ENCODE measurements at regions not wholly inside any gene's neighbourhood (a gene's known extent, or its start where the extent isn't known, plus 50 kb on each side); places are given as distances from the start of the nearest gene placed in this dataset.

DNA sequence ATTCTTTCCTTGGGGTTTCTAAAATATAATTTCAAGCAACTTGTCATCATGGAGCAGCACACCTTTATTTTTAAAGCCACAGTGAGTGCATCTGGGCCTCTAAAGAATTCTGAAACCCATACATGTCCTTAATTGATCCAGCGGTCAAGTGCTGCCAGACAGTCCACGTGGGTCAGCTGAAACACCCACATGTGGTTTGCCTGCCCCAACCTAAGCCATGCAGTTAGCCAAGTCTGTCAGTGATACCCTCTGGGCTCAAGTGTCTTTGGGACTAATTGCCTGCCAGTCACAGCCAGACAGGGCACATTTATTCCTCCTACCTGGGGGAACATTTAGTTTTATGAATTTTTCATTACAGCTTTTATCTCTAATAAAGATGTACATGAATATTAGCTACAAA lies 291.4 kb upstream of the SLC30A5 start:
- Histone ChIP-seq H3K4me3 (ENCODE audit: low read depth in 1 of 2, low read length in 2 of 2) (no peak overlapping the region), H3K36me3 (ENCODE audit: insufficient read depth, low read length) (no peaks in the 10 kb centered on the region), H3K9me3 (ENCODE audit: insufficient read depth, low read length, severe bottlenecking) (no peaks in the 10 kb centered on the region), H3K79me2 (ENCODE audit: insufficient read depth, low read length) (no peaks in the 10 kb centered on the region), H3K9ac (ENCODE audit: low read depth, low read length) (no peak overlapping the region), H3K4me2 (ENCODE audit: insufficient read depth, low read length) (no peak overlapping the region), H3K27me3 (ENCODE audit: insufficient read depth, low read length, poor library complexity) (no peaks in the 10 kb centered on the region), H3K27ac (ENCODE audit: low read length) (no peak overlapping the region), H2AFZ (ENCODE audit: low read depth, low read length) (no peak overlapping the region), H3K4me1 (ENCODE audit: insufficient read depth, low read length) (no peaks in the 10 kb centered on the region), H4K20me1 (ENCODE audit: insufficient read depth, low read length) (no peaks in the 10 kb centered on the region)
- ATAC-seq (ENCODE audit: insufficient read depth, low read depth) (no peak), DNase-seq (no peak)
- TF ChIP-seq EZH2 (IDR thresholded peaks at IDR 0.05; ENCODE audit: borderline replicate concordance, low read depth, low read length, severe bottlenecking) (no peak), CTCF (IDR thresholded peaks at IDR 0.05; ENCODE audit: borderline replicate concordance, extremely low read depth, low read length, poor library complexity, severe bottlenecking) (no peak)

DNA sequence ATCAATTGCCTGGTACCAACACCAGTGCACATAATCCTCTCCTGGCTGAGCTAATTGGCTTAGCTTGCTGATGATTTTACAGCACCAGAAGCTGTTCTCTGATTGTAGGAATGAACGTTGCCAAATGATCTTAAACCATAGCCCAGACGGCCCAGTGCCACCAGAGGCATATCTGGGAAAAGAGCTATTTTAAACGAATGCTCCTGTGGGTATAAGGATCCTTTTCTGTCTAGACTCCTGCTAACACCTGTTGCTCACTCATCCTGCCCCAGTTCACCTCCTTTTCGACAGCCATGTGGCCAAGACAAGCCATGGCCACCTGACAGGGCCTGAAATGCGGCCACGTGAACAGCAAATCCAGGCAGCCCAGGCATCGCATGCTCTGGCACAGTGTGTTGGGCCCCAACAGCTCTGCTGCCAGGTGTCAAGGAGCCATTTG lies 289.9 kb upstream of the SLC30A5 start:
- ATAC-seq (ENCODE audit: insufficient read depth, low read depth) (no peak), DNase-seq (no peak)
- no peak overlapping the region for H2AFZ ChIP-seq (ENCODE audit: low read depth, low read length)
- H3K9me3 ChIP-seq (ENCODE audit: insufficient read depth, low read length, severe bottlenecking): no peaks in the 10 kb centered on the region
- H3K4me3 ChIP-seq (ENCODE audit: low read depth in 1 of 2, low read length in 2 of 2): no peak overlapping the region
- H3K9ac ChIP-seq (ENCODE audit: low read depth, low read length): no peak overlapping the region
- H3K27me3 ChIP-seq (ENCODE audit: insufficient read depth, low read length, poor library complexity): no peaks in the 10 kb centered on the region
- no peaks in the 10 kb centered on the region for H3K79me2 ChIP-seq (ENCODE audit: insufficient read depth, low read length)
- no peaks in the 10 kb centered on the region for H3K4me1 ChIP-seq (ENCODE audit: insufficient read depth, low read length)
- H3K27ac ChIP-seq (ENCODE audit: low read length): no peak overlapping the region
- H4K20me1 ChIP-seq (ENCODE audit: insufficient read depth, low read length): no peaks in the 10 kb centered on the region
- no peak overlapping the region for H3K4me2 ChIP-seq (ENCODE audit: insufficient read depth, low read length)
- TF ChIP-seq EZH2 (IDR thresholded peaks at IDR 0.05; ENCODE audit: borderline replicate concordance, low read depth, low read length, severe bottlenecking) (no peak), CTCF (IDR thresholded peaks at IDR 0.05; ENCODE audit: borderline replicate concordance, extremely low read depth, low read length, poor library complexity, severe bottlenecking) (no peak)
- H3K36me3 ChIP-seq (ENCODE audit: insufficient read depth, low read length): no peaks in the 10 kb centered on the region

GRCh38 chr5:68804343-68804742 lies 289.5 kb upstream of the SLC30A5 start:
- H3K4me3 ChIP-seq (ENCODE audit: low read depth in 1 of 2, low read length in 2 of 2): no peak overlapping the region
- H3K79me2 ChIP-seq (ENCODE audit: insufficient read depth, low read length): no peaks in the 10 kb centered on the region
- H2AFZ ChIP-seq (ENCODE audit: low read depth, low read length): no peak overlapping the region
- H3K4me1 ChIP-seq (ENCODE audit: insufficient read depth, low read length): no peaks in the 10 kb centered on the region
- no peaks in the 10 kb centered on the region for H4K20me1 ChIP-seq (ENCODE audit: insufficient read depth, low read length)
- no peak for ATAC-seq (ENCODE audit: insufficient read depth, low read depth)
- TF ChIP-seq EZH2 (IDR thresholded peaks at IDR 0.05; ENCODE audit: borderline replicate concordance, low read depth, low read length, severe bottlenecking): no peak
- TF ChIP-seq CTCF (IDR thresholded peaks at IDR 0.05; ENCODE audit: borderline replicate concordance, extremely low read depth, low read length, poor library complexity, severe bottlenecking): no peak
- H3K36me3 ChIP-seq (ENCODE audit: insufficient read depth, low read length): no peaks in the 10 kb centered on the region
- no peak overlapping the region for H3K4me2 ChIP-seq (ENCODE audit: insufficient read depth, low read length)
- no peak for DNase-seq
- H3K9me3 ChIP-seq (ENCODE audit: insufficient read depth, low read length, severe bottlenecking): no peaks in the 10 kb centered on the region
- no peak overlapping the region for H3K27ac ChIP-seq (ENCODE audit: low read length)
- no peaks in the 10 kb centered on the region for H3K27me3 ChIP-seq (ENCODE audit: insufficient read depth, low read length, poor library complexity)
- H3K9ac ChIP-seq (ENCODE audit: low read depth, low read length): no peak overlapping the region

DNA sequence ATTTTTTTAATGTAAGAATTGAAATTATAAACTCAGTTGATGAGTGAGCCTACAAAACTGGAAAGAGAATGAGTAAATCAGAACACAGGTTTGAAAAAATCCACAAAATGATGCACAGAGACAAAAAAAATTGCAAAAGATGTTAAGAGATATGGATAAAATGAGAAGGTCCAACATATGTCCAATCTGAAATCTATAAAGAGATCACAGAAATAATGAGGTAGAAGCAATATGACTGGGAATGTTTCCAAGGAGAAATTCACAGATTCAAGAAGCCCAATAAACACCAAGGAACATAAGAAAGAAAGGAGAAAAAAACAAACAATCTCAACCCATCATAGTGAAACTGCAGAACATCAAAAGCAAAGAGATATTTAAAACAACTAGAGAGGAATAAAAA lies 288.4 kb upstream of the SLC30A5 start:
- DNase-seq: no peak
- H3K4me1 ChIP-seq (ENCODE audit: insufficient read depth, low read length): no peaks in the 10 kb centered on the region
- no peak for ATAC-seq (ENCODE audit: insufficient read depth, low read depth)
- H3K9me3 ChIP-seq (ENCODE audit: insufficient read depth, low read length, severe bottlenecking): no peaks in the 10 kb centered on the region
- H3K36me3 ChIP-seq (ENCODE audit: insufficient read depth, low read length): no peaks in the 10 kb centered on the region
- no peak overlapping the region for H3K27ac ChIP-seq (ENCODE audit: low read length)
- H3K27me3 ChIP-seq (ENCODE audit: insufficient read depth, low read length, poor library complexity): no peaks in the 10 kb centered on the region
- no peak overlapping the region for H3K4me2 ChIP-seq (ENCODE audit: insufficient read depth, low read length)
- H3K9ac ChIP-seq (ENCODE audit: low read depth, low read length): no peak overlapping the region
- TF ChIP-seq CTCF (IDR thresholded peaks at IDR 0.05; ENCODE audit: borderline replicate concordance, extremely low read depth, low read length, poor library complexity, severe bottlenecking) (no peak), EZH2 (IDR thresholded peaks at IDR 0.05; ENCODE audit: borderline replicate concordance, low read depth, low read length, severe bottlenecking) (no peak)
- no peaks in the 10 kb centered on the region for H4K20me1 ChIP-seq (ENCODE audit: insufficient read depth, low read length)
- H3K4me3 ChIP-seq (ENCODE audit: low read depth in 1 of 2, low read length in 2 of 2): no peak overlapping the region
- no peak overlapping the region for H2AFZ ChIP-seq (ENCODE audit: low read depth, low read length)
- H3K79me2 ChIP-seq (ENCODE audit: insufficient read depth, low read length): no peaks in the 10 kb centered on the region

Data from DND-41 (cell line).